ENCODE measurements at regions not wholly inside any gene's neighbourhood (a gene's known extent, or its start where the extent isn't known, plus 50 kb on each side); places are given as distances from the start of the nearest gene placed in this dataset.
"Not testable (repeated sequence)": the region's sequence is repeated elsewhere in the genome, so short reads cannot be mapped to it uniquely, and the experiment has no call there.

DNA sequence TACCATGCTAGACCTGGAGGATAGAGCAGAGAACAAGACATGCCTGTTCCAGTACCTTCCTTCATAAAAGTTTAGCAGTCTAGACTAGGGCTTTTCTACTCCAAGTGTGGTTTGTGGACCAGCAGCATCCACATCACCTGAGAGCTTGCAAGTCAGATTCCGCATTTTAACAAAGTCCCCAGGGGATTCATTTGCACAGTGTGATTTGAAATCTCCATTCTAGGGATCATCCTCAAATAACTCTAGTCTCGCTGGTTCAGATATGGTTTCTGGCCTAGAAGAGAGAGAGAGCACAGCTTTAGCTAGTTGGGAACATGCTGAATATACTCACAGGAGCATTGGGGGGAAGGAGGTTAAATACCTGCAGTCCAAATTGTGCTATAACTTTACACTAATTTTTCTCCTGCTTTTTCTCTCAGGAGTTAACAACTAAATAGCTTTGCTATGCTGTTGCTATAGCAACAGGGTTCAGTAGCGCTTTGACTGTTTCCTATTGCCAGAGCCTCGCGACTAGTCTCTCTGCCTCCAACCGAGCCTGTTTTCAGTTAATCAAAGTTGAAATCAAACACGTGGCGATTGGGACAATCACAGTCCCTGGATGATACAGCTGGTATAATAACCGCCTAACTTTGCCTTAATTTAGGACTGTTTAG is 64.0 kb upstream of the RASGRF1 start:
- no peak for DNase-seq

- DNase-seq: not testable (repeated sequence)
These were observed 53.7 kb upstream of the RASGRF1 start for GRCh38 chr15:79144290-79144689.

DNA sequence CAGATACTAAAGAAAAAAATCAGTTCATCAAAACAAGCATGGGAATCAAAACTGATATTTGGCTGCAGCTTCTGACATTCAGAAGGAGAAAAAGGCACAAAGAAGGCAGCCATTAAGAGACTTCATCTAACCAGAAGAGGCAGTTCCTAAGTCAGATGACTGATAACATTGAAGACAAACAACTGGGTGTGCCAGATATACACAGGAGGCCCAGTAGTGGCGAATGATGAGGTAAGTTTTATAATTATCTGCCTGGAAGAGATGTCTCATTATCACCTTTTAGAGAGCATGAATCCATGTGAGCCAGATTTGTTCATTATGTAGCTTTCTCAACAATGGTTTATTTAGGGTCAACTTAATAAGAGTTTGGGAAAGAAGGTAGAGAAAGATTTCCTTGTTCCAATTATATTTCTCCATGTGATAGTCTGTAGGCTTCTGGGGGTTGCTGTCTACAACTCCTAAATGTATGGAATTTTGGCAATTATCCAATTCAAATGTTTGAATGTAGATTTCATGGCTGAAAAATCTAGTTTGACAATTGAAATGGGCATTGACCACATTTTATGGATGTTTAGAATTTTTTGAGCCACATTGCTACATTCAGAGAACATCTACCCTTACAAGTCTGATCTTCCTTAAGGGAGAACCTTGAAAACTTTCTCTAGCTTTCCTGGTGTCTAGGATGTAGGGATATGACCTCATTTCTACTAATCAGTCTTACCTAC is 50.4 kb upstream of the RASGRF1 start:
- DNase-seq: no peak
